H1 (cell line): ENCODE measurements at regions not wholly inside any gene's neighbourhood (a gene's known extent, or its start where the extent isn't known, plus 50 kb on each side); places are given as distances from the start of the nearest gene placed in this dataset.

Experiments used
- CTCF ChIA-PET: fragments of 300-600 bp; sonication (Branson Sonifier 250); formaldehyde crosslinking; loops from one replicate; lab custom pipeline; 2021; ENCODE audit not compliant: partially characterized antibody; lab: Charles Lee
- POLR2A ChIA-PET: fragments of 300-600 bp; sonication (Branson Sonifier 250); formaldehyde crosslinking; loops from one replicate; lab custom pipeline; 2021; ENCODE audit warnings: inconsistent platforms; ENCODE audit not compliant: partially characterized antibody; lab: Charles Lee
- DNase-seq, 2 experiments: peaks; one replicate each; pipeline versions ENCODE4 v3.0.0 to v3.0.0-alpha.2; 2010 to 2022; ENCODE audit warnings: low spot score in 2 of 2, low read depth in 1 of 2, mixed read lengths in 1 of 2
- FAIRE-seq: peaks from 2 replicates; lab custom pipeline; 2011; peaks lifted over from hg19 to GRCh38; lab: Jason Lieb, UNC
- H2AFZ ChIP-seq: 2 replicates; pipeline ENCODE4 v1.8.1; 2012; ENCODE audit warnings: low read length, inconsistent platforms
- H2AK5ac ChIP-seq: 2 replicates; pipeline ENCODE4 v1.6.1; 2013; ENCODE audit warnings: low read depth, low read length
- H2BK120ac ChIP-seq: replicated peaks from 2 replicates; pipeline ENCODE3; 2013; ENCODE audit warnings: low read depth, low read length, inconsistent platforms
- H2BK12ac ChIP-seq: 2 replicates; pipeline ENCODE4 v1.6.1; 2013; ENCODE audit warnings: low read depth, low read length
- H2BK15ac ChIP-seq: 2 replicates; pipeline ENCODE4 v1.6.1; 2013; ENCODE audit warnings: low read length
- H2BK20ac ChIP-seq: 2 replicates; pipeline ENCODE4 v1.6.1; 2013; ENCODE audit warnings: low read length
- H2BK5ac ChIP-seq: 2 replicates; pipeline ENCODE4 v1.6.1; 2013; ENCODE audit warnings: low read depth, low read length
- H3K14ac ChIP-seq: 2 replicates; pipeline ENCODE4 v1.6.1; 2013; ENCODE audit warnings: inconsistent platforms; ENCODE audit not compliant: insufficient read length
- H3K18ac ChIP-seq: 2 replicates; pipeline ENCODE4 v1.6.1; 2013; ENCODE audit warnings: low read length; ENCODE audit errors: extremely low read depth
- H3K23ac ChIP-seq: 2 replicates; pipeline ENCODE4 v1.6.1; 2013; ENCODE audit warnings: inconsistent platforms; ENCODE audit not compliant: insufficient read length
- H3K23me2 ChIP-seq: 2 replicates; pipeline ENCODE4 v1.6.1; 2013; ENCODE audit warnings: low read depth, low read length
- H3K27ac ChIP-seq: 2 replicates; pipeline ENCODE4 v1.6.1; 2011; ENCODE audit warnings: low read depth, low read length, inconsistent platforms
- H3K27me3 ChIP-seq, 4 experiments: replicated peaks in 1 of 4; 1 replicate in 1 of 4; 2 replicates in 3 of 4; pipeline versions ENCODE4 v1.6.1 to v1.8.1; 2011 to 2013; ENCODE audit warnings: low read length in 3 of 4, mild to moderate bottlenecking in 3 of 4, inconsistent platforms in 2 of 4, mixed read lengths in 2 of 4, moderate library complexity in 1 of 4; ENCODE audit not compliant: control insufficient read depth in 3 of 4, insufficient read depth in 3 of 4; ENCODE audit errors: extremely low read depth in 1 of 4
- H3K36me3 ChIP-seq, 4 experiments: 2 replicates each; pipeline versions ENCODE4 v1.6.1 to v1.8.1; 2011 to 2013; ENCODE audit warnings: mild to moderate bottlenecking in 4 of 4, low read length in 3 of 4, moderate library complexity in 2 of 4, control low read depth in 1 of 4, inconsistent platforms in 1 of 4; ENCODE audit not compliant: insufficient read depth in 4 of 4, control insufficient read depth in 2 of 4
- H3K4ac ChIP-seq: replicated peaks from 2 replicates; pipeline ENCODE3; 2013; ENCODE audit warnings: low read length, low read depth, mixed read lengths, inconsistent platforms; ENCODE audit not compliant: insufficient read length
- H3K4me1 ChIP-seq, 4 experiments: replicated peaks in 1 of 4; 1 replicate in 1 of 4; 2 replicates in 3 of 4; pipeline versions ENCODE4 v1.6.1 to v1.8.1; 2011 to 2013; ENCODE audit warnings: low read length in 3 of 4, inconsistent platforms in 2 of 4, mixed read lengths in 1 of 4; ENCODE audit not compliant: insufficient read depth in 4 of 4, control insufficient read depth in 3 of 4
- H3K4me2 ChIP-seq, 2 experiments: 2 replicates each; pipeline versions ENCODE4 v1.6.1 to v1.8.1; 2011 to 2013; ENCODE audit warnings: low read depth in 2 of 2, low read length in 2 of 2, control low read depth in 1 of 2, inconsistent platforms in 1 of 2, mild to moderate bottlenecking in 1 of 2; ENCODE audit not compliant: insufficient read depth in 1 of 2
- H3K4me3 ChIP-seq, 4 experiments: fragments of 200-600, 300-600 bp in 1 of 4; sonication (generic), shearing (Covaris generic), sonication (Bioruptor Twin) in 1 of 4; 2 replicates each; pipeline versions ENCODE4 v1.5.1 to v1.8.1; 2011 to 2016; ENCODE audit warnings: low read length in 4 of 4, low read depth in 3 of 4, control low read depth in 2 of 4, inconsistent platforms in 2 of 4, mild to moderate bottlenecking in 2 of 4, mixed read lengths in 1 of 4, moderate library complexity in 1 of 4; ENCODE audit not compliant: insufficient read depth in 2 of 4; ENCODE audit errors: extremely low read depth in 1 of 4
- H3K56ac ChIP-seq: replicated peaks from 2 replicates; pipeline ENCODE3; 2013; ENCODE audit warnings: low read depth, mild to moderate bottlenecking, mixed read lengths, low read length, inconsistent platforms; ENCODE audit not compliant: insufficient read length
- H3K79me1 ChIP-seq: 2 replicates; pipeline ENCODE4 v1.6.1; 2013; ENCODE audit warnings: low read depth, low read length, control low read depth
- H3K79me2 ChIP-seq, 2 experiments: 2 replicates each; pipeline versions ENCODE4 v1.6.1 to v1.8.1; 2012 to 2013; ENCODE audit warnings: low read length in 2 of 2, mild to moderate bottlenecking in 2 of 2, inconsistent platforms in 1 of 2; ENCODE audit not compliant: insufficient read depth in 2 of 2, control insufficient read depth in 1 of 2
- H3K9ac ChIP-seq, 4 experiments: replicated peaks in 1 of 4; 1 replicate in 1 of 4; 2 replicates in 3 of 4; pipeline versions ENCODE4 v1.6.1 to v1.8.1; 2011 to 2013; ENCODE audit warnings: low read depth in 3 of 4, low read length in 3 of 4, control low read depth in 2 of 4, mild to moderate bottlenecking in 2 of 4, moderate library complexity in 2 of 4, inconsistent platforms in 1 of 4; ENCODE audit errors: extremely low read depth in 1 of 4
- H3K9me3 ChIP-seq, 2 experiments: 2 replicates each; pipeline versions ENCODE4 v1.6.1 to v1.8.1; 2012 to 2013; ENCODE audit warnings: mild to moderate bottlenecking in 2 of 2, moderate library complexity in 2 of 2, control low read depth in 1 of 2, inconsistent platforms in 1 of 2, low read depth in 1 of 2, low read length in 1 of 2, mixed read lengths in 1 of 2; ENCODE audit not compliant: insufficient read depth in 2 of 2
- H4K20me1 ChIP-seq, 2 experiments: replicated peaks in 1 of 2; 2 replicates each; pipeline versions ENCODE3 to v1.8.1; 2011 to 2013; ENCODE audit warnings: inconsistent platforms in 2 of 2, low read length in 2 of 2, mild to moderate bottlenecking in 1 of 2; ENCODE audit not compliant: insufficient read depth in 2 of 2, control insufficient read depth in 1 of 2
- H4K5ac ChIP-seq: 2 replicates; pipeline ENCODE4 v1.6.1; 2013; ENCODE audit warnings: low read length, low read depth, mixed read lengths, inconsistent platforms; ENCODE audit not compliant: insufficient read length
- H4K8ac ChIP-seq: 2 replicates; pipeline ENCODE4 v1.8.0; 2013; ENCODE audit warnings: mild to moderate bottlenecking, moderate library complexity, low read length, inconsistent platforms; ENCODE audit not compliant: insufficient read depth; ENCODE audit errors: extremely low read depth
- H4K91ac ChIP-seq: replicated peaks from 2 replicates; pipeline ENCODE3; 2013; ENCODE audit warnings: low read length, mixed read lengths, inconsistent platforms; ENCODE audit not compliant: insufficient read length
- CBX8 ChIP-seq: fragments of 300-800, 300-1000 bp; sonication (generic); IDR thresholded peaks from 2 replicates; pipeline ENCODE4 v1.7.1; 2016; ENCODE audit warnings: low read depth, low read length, borderline replicate concordance
- CEBPB ChIP-seq: IDR thresholded peaks from 2 replicates; pipeline ENCODE4 v1.6.1; 2012; ENCODE audit warnings: low read depth, low read length
- GABPA ChIP-seq: IDR thresholded peaks from 2 replicates; pipeline ENCODE4 v1.6.1; 2011; ENCODE audit warnings: mild to moderate bottlenecking, low read length, moderate library complexity, borderline replicate concordance; ENCODE audit not compliant: insufficient read depth
- KDM4A ChIP-seq: IDR thresholded peaks from one replicate; pipeline ENCODE4 v1.7.1; 2012; ENCODE audit warnings: low read depth, mild to moderate bottlenecking, moderate library complexity, low read length, inconsistent platforms; ENCODE audit not compliant: severe bottlenecking
- POU5F1 ChIP-seq: IDR thresholded peaks from 2 replicates; pipeline ENCODE4 v1.6.1; 2011; ENCODE audit warnings: low read depth, mild to moderate bottlenecking, low read length, moderate library complexity
- WGBS, 2 experiments: shearing (Covaris generic) in 1 of 2; methylation state at CpG; one replicate each; pipeline versions ENCODE4 v1.1.6 to v1.1.7; 2013 to 2015; ENCODE audit warnings: low lambda C conversion rate in 2 of 2, mixed read lengths in 2 of 2, inconsistent platforms in 1 of 2, low coverage in 1 of 2, missing lambda C conversion rate in 1 of 2; ENCODE audit not compliant: insufficient replicate concordance in 2 of 2, insufficient coverage in 1 of 2, insufficient read length in 1 of 2; ENCODE audit errors: extremely low coverage in 1 of 2, missing lambda C conversion rate in 1 of 2; 5-methylcytosine and 5-hydroxymethylcytosine counted together
- TF ChIP-seq, protein P1 (sequence below): IDR thresholded peaks from 2 replicates; pipeline ENCODE4 v1.6.1; 2012; ENCODE audit warnings: inconsistent platforms

DNA sequence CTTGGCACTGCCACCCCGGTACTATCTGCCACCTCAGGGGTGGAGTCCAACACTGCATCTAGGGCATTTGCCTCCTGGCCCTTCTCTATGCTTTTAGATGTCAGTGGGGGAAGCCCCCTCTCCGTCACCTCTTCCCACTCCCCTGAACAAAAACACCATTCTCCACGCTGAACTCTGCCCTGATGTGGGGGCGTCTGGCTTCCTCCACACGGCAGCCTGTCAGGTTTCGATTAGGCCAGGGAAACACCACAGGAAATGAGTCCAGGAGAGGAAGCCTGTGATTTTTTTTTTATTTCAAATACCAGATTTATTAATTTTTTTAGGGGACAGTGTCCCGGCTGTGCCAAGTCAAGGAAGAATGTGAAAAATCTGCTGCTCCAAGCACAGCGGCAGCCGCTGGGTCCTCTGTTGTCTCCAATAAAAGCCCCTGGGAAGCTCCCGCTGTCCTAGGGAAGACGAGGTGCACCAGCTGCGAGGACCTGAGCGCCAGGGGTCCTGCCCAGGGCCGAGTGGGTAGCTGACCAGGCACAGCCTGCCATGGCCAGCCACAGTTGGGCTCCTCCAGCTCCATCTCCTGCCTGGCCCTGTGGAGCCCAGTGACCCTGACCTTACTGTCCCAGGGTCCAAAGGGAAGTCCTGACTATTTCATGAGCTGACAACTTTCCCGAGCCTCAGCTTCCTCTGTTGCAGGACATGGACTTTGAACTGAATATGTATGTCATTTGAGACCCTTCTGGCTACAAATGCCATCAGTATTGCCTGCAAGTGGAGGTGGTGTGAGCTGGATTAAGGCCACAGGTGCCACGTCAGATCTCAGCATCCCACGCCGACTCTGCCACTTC lies 336.7 kb downstream of the FOXL1 start:
- WGBS, 2 experiments = 95% methylated on average over 18 of the region's 18 CpGs; no CpG with 5 or more reads in 1 of the 2 experiments
- POLR2A ChIA-PET = no interaction called here

More for the DNA sequence above, 336.7 kb downstream of the FOXL1 start:
- Histone ChIP-seq H4K8ac (no peak overlapping the region), H2BK120ac (no peak overlapping the region), H3K4me3 (no peak overlapping the region), H3K27me3 (no peaks in the 10 kb centered on the region), H2AK5ac (no peak overlapping the region), H3K14ac (no peak overlapping the region), H3K18ac (no peak overlapping the region), H3K9me3 (no peaks in the 10 kb centered on the region), H2BK12ac (no peak overlapping the region), H2BK20ac (no peak overlapping the region), H3K23me2 (no peaks in the 10 kb centered on the region), H4K20me1 (no peaks in the 10 kb centered on the region), H3K4me2 (no peak overlapping the region), H3K27ac (no peak overlapping the region), H4K5ac (no peak overlapping the region), H3K4me1 (peaks cover 0 to 3% (median 0%) of the 10 kb centered on the region in 4 experiments; a peak in 1 of 7 replicates), H3K23ac (no peak overlapping the region), H3K36me3 (no peaks in the 10 kb centered on the region), H4K91ac (no peak overlapping the region), H2AFZ (no peak overlapping the region), H3K79me1 (no peaks in the 10 kb centered on the region; the same call in 1 of the 2 replicates), H3K79me2 (no peaks in the 10 kb centered on the region)
- CTCF ChIA-PET = interaction anchor here (0.6 to 1.3 kb wide), 3 partner anchors 20 to 363 kb away, joined by 3 to 4 read pairs (median 3); no protein-coding TSS in a partner anchor
- no peak for TF ChIP-seq GABPA
- no peak for TF ChIP-seq KDM4A
- TF ChIP-seq, protein P1, sequence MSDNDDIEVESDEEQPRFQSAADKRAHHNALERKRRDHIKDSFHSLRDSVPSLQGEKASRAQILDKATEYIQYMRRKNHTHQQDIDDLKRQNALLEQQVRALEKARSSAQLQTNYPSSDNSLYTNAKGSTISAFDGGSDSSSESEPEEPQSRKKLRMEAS = no peak
- TF ChIP-seq POU5F1 = no peak
- no peak for TF ChIP-seq CBX8
- no peak for TF ChIP-seq CEBPB
- TF ChIP-seq, all 59 proteins: peak for 0
- no peak overlapping the region for H2BK5ac ChIP-seq
- DNase-seq = no peak
- H3K9ac ChIP-seq = no peak overlapping the region
- no peak overlapping the region for H2BK15ac ChIP-seq
- no peak for FAIRE-seq
- no peak overlapping the region for H3K56ac ChIP-seq
- H3K4ac ChIP-seq = no peak overlapping the region
